NT2/D1 (cell line): ENCODE measurements at regions not wholly inside any gene's neighbourhood (a gene's known extent, or its start where the extent isn't known, plus 50 kb on each side); places are given as distances from the start of the nearest gene placed in this dataset.
A peak's percentile ranks its signal among the peaks of the same experiment; 100 is the strongest.
"Not testable (repeated sequence)": the region's sequence is repeated elsewhere in the genome, so short reads cannot be mapped to it uniquely, and the experiment has no call there.

Source experiments
- DNase-seq: peaks from one replicate; pipeline ENCODE4 v3.0.0-alpha.2; 2011; ENCODE audit warnings: low read depth, low spot score
- H3K27me3 ChIP-seq: 2 replicates; pipeline ENCODE4 v1.6.0; 2011; ENCODE audit warnings: mild to moderate bottlenecking; ENCODE audit not compliant: insufficient read length, insufficient read depth
- H3K36me3 ChIP-seq: 2 replicates; pipeline ENCODE4 v1.6.1; 2011; ENCODE audit warnings: mild to moderate bottlenecking, low read length, mixed read lengths; ENCODE audit not compliant: insufficient read depth, insufficient read length
- H3K4me1 ChIP-seq: 2 replicates; pipeline ENCODE4 v1.5.1; 2011; ENCODE audit not compliant: insufficient read depth, insufficient read length
- H3K4me3 ChIP-seq: 2 replicates; pipeline ENCODE4 v1.5.1; 2011; ENCODE audit warnings: low read depth; ENCODE audit not compliant: insufficient read length
- H3K9ac ChIP-seq: 2 replicates; pipeline ENCODE4 v1.6.0; 2011; ENCODE audit warnings: low read depth; ENCODE audit not compliant: insufficient read length
- H3K9me3 ChIP-seq: 2 replicates; pipeline ENCODE4 v1.5.1; 2011; ENCODE audit warnings: mild to moderate bottlenecking, low read length; ENCODE audit not compliant: insufficient read depth
- SUZ12 ChIP-seq: IDR thresholded peaks from 2 replicates; pipeline ENCODE4 v1.6.1; 2011; ENCODE audit not compliant: insufficient read length, insufficient read depth; ENCODE audit errors: extremely low read depth
- YY1 ChIP-seq: IDR thresholded peaks from 2 replicates; pipeline ENCODE4 v1.6.1; 2011; ENCODE audit not compliant: insufficient read length, insufficient read depth
- ZNF274 ChIP-seq: IDR thresholded peaks from 2 replicates; pipeline ENCODE4 v1.6.1; 2011; ENCODE audit warnings: mild to moderate bottlenecking, low read depth, low read length

GRCh38 chr7:73918926-73919693 lies 58.2 kb downstream of the TMEM270 start:
- no peaks in the 10 kb centered on the region for H3K27me3 ChIP-seq
- no peaks in the 10 kb centered on the region for H3K9me3 ChIP-seq
- DNase-seq: peak; percentile 58
- H3K36me3 ChIP-seq: no peaks in the 10 kb centered on the region
- H3K4me1 ChIP-seq: peaks cover 7% of the 10 kb centered on the region
- H3K4me3 ChIP-seq: peak overlapping the region; percentile 21
- peak overlapping the region; percentile 56 for H3K9ac ChIP-seq
- TF ChIP-seq SUZ12: no peak
- no peak for TF ChIP-seq YY1

- H3K4me3 ChIP-seq: no peak overlapping the region
- TF ChIP-seq SUZ12 (no peak), YY1 (no peak), ZNF274 (no peak)
- peaks cover 7% of the 10 kb centered on the region for H3K4me1 ChIP-seq
- H3K9me3 ChIP-seq: no peaks in the 10 kb centered on the region
- H3K9ac ChIP-seq: no peak overlapping the region
- H3K27me3 ChIP-seq: no peaks in the 10 kb centered on the region
- H3K36me3 ChIP-seq: no peaks in the 10 kb centered on the region
- no peak for DNase-seq
These were observed 58.9 kb downstream of the TMEM270 start for GRCh38 chr7:73919694-73920375.

- Histone ChIP-seq H3K9ac (no peak overlapping the region), H3K27me3 (no peaks in the 10 kb centered on the region), H3K4me3 (no peak overlapping the region), H3K36me3 (no peaks in the 10 kb centered on the region), H3K9me3 (no peaks in the 10 kb centered on the region), H3K4me1 (peaks cover 7% of the 10 kb centered on the region)
- DNase-seq: no peak
- TF ChIP-seq ZNF274 (no peak), SUZ12 (no peak), YY1 (no peak)
These were observed 59.6 kb downstream of the TMEM270 start for GRCh38 chr7:73920406-73921134.

- peaks cover 7% of the 10 kb centered on the region for H3K4me1 ChIP-seq
- TF ChIP-seq YY1: no peak
- TF ChIP-seq SUZ12: no peak
- no peak for TF ChIP-seq ZNF274
- DNase-seq: no peak
- H3K9ac ChIP-seq: peak overlapping the region; percentile 10
- no peaks in the 10 kb centered on the region for H3K36me3 ChIP-seq
- H3K4me3 ChIP-seq: no peak overlapping the region
- no peaks in the 10 kb centered on the region for H3K9me3 ChIP-seq
- H3K27me3 ChIP-seq: no peaks in the 10 kb centered on the region
These were observed 60.9 kb downstream of the TMEM270 start for GRCh38 chr7:73921623-73922528.

GRCh38 chr7:73928644-73929043 lies 67.7 kb downstream of the TMEM270 start:
- DNase-seq, H3K9me3 ChIP-seq, H3K4me1 ChIP-seq, H3K4me3 ChIP-seq, H3K9ac ChIP-seq, H3K27me3 ChIP-seq, H3K36me3 ChIP-seq: not testable (repeated sequence)

GRCh38 chr7:73931502-73931901 lies 70.5 kb downstream of the TMEM270 start:
- H3K27me3 ChIP-seq: no peaks in the 10 kb centered on the region

More at GRCh38 chr7:73931502-73931901, 70.5 kb downstream of the TMEM270 start:
- TF ChIP-seq YY1: no peak
- TF ChIP-seq ZNF274: no peak
- no peak for TF ChIP-seq SUZ12
- Histone ChIP-seq H3K4me1 (no peaks in the 10 kb centered on the region), H3K9ac (no peak overlapping the region), H3K36me3 (no peaks in the 10 kb centered on the region), H3K9me3 (no peaks in the 10 kb centered on the region), H3K4me3 (no peak overlapping the region)
- no peak for DNase-seq
